ENCODE measurements at regions not wholly inside any gene's neighbourhood (a gene's known extent, or its start where the extent isn't known, plus 50 kb on each side); places are given as distances from the start of the nearest gene placed in this dataset.
"Not testable (repeated sequence)": the region's sequence is repeated elsewhere in the genome, so short reads cannot be mapped to it uniquely, and the experiment has no call there.

DNA sequence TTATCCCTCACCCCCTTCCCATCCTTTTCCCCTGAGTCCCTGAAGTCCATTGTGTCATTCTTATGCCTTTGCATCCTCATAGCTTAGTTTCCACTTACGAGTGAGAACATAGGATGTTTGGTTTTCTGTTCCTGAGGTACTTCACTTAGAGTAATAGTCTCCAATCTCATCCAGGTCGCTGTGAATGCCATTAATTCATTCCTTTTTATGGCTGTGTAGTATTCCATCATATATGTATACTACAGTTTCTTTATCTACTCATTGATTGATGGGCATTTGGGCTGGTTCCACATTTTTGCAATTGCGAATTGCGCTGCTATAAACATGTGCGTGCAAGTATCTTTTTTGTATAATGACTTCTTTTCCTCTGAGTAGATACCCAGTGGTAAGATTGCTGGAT lies 172.1 kb downstream of the URI1 start:
- not testable (repeated sequence) for TF ChIP-seq CTCF, POLR2A (IDR thresholded peaks at IDR 0.05)

Data from lower leg skin (tissue), 3 donors.